Tibial nerve (tissue), 4 donors: ENCODE measurements at regions not wholly inside any gene's neighbourhood (a gene's known extent, or its start where the extent isn't known, plus 50 kb on each side); places are given as distances from the start of the nearest gene placed in this dataset.

Experiments used
- EP300 ChIP-seq, 2 donors: sonication (generic); formaldehyde crosslinking; IDR thresholded peaks; one replicate each; pipeline ENCODE4 v1.6.1; 2017; ENCODE audit warnings: antibody characterized with exemption in 2 of 2, mild to moderate bottlenecking in 1 of 2
- POLR2A ChIP-seq, 2 donors: fragments of 450-650 bp; IDR thresholded peaks; one replicate each; pipeline ENCODE4 v1.6.1; 2017; ENCODE audit warnings: antibody characterized with exemption in 2 of 2, mild to moderate bottlenecking in 2 of 2, moderate library complexity in 2 of 2
- TF ChIP-seq, protein P1 (sequence below), 5 experiments: fragments of 200-600 bp in 3 of 5; fragments of 450-650 bp in 2 of 5; sonication (generic) in 3 of 5; IDR thresholded peaks; one replicate each; pipeline ENCODE4 v1.5.1; 2016 to 2019; ENCODE audit warnings: antibody characterized with exemption in 5 of 5, mild to moderate bottlenecking in 3 of 5, moderate library complexity in 2 of 5

- TF ChIP-seq, protein P1, sequence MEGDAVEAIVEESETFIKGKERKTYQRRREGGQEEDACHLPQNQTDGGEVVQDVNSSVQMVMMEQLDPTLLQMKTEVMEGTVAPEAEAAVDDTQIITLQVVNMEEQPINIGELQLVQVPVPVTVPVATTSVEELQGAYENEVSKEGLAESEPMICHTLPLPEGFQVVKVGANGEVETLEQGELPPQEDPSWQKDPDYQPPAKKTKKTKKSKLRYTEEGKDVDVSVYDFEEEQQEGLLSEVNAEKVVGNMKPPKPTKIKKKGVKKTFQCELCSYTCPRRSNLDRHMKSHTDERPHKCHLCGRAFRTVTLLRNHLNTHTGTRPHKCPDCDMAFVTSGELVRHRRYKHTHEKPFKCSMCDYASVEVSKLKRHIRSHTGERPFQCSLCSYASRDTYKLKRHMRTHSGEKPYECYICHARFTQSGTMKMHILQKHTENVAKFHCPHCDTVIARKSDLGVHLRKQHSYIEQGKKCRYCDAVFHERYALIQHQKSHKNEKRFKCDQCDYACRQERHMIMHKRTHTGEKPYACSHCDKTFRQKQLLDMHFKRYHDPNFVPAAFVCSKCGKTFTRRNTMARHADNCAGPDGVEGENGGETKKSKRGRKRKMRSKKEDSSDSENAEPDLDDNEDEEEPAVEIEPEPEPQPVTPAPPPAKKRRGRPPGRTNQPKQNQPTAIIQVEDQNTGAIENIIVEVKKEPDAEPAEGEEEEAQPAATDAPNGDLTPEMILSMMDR (IDR thresholded peaks at IDR 0.05): no peak
- TF ChIP-seq POLR2A (IDR thresholded peaks at IDR 0.05) (no peak), EP300 (IDR thresholded peaks at IDR 0.05) (no peak)
Measured at GRCh38 chr13:75147946-75148345, 334.0 kb downstream of the TBC1D4 start.
